ENCODE measurements at regions not wholly inside any gene's neighbourhood (a gene's known extent, or its start where the extent isn't known, plus 50 kb on each side); places are given as distances from the start of the nearest gene placed in this dataset.
A peak's percentile ranks its signal among the peaks of the same experiment; 100 is the strongest.
"Not testable (repeated sequence)": the region's sequence is repeated elsewhere in the genome, so short reads cannot be mapped to it uniquely, and the experiment has no call there.

- no peak for DNase-seq (ENCODE audit: low spot score)
These were observed 248.3 kb downstream of the PHF14 start for GRCh38 chr7:11221984-11222383.

- DNase-seq (ENCODE audit: low spot score), result no peak
These were observed 250.9 kb downstream of the PHF14 start for GRCh38 chr7:11224535-11224934.

GRCh38 chr7:11228515-11228914, 254.8 kb downstream of the PHF14 start:
- no peak for DNase-seq (ENCODE audit: low spot score)

- DNase-seq (ENCODE audit: low spot score), result no peak
These were observed 257.5 kb downstream of the PHF14 start for GRCh38 chr7:11231190-11231589.

GRCh38 chr7:11232462-11232861, 258.8 kb downstream of the PHF14 start:
- DNase-seq (ENCODE audit: low spot score), result no peak

GRCh38 chr7:11233871-11234270, 260.2 kb downstream of the PHF14 start:
- DNase-seq (ENCODE audit: low spot score), result no peak

GRCh38 chr7:11235491-11235890, 261.8 kb downstream of the PHF14 start:
- no peak for DNase-seq (ENCODE audit: low spot score)

GRCh38 chr7:11236680-11237079, 263.0 kb downstream of the PHF14 start:
- no peak for DNase-seq (ENCODE audit: low spot score)

GRCh38 chr7:11237742-11238141, 264.1 kb downstream of the PHF14 start:
- no peak for DNase-seq (ENCODE audit: low spot score)

- peak; percentile 21 for DNase-seq (ENCODE audit: low spot score)
These were observed 265.6 kb downstream of the PHF14 start for GRCh38 chr7:11239316-11239715.

- no peak for DNase-seq (ENCODE audit: low spot score)
These were observed 270.1 kb downstream of the PHF14 start for GRCh38 chr7:11243739-11244138.

- DNase-seq (ENCODE audit: low spot score), result no peak
These were observed 270.5 kb downstream of the PHF14 start for GRCh38 chr7:11244149-11244548.

GRCh38 chr7:11247545-11247944, 273.9 kb downstream of the PHF14 start:
- DNase-seq (ENCODE audit: low spot score), result no peak

- no peak for DNase-seq (ENCODE audit: low spot score)
These were observed 277.8 kb downstream of the PHF14 start for GRCh38 chr7:11251436-11251835.

- DNase-seq (ENCODE audit: low spot score), result no peak
These were observed 278.4 kb downstream of the PHF14 start for GRCh38 chr7:11252011-11252607.

GRCh38 chr7:11252705-11253272, 279.1 kb downstream of the PHF14 start:
- no peak for DNase-seq (ENCODE audit: low spot score)

- no peak for DNase-seq (ENCODE audit: low spot score)
These were observed 282.8 kb downstream of the PHF14 start for GRCh38 chr7:11256501-11256900.

GRCh38 chr7:11261470-11261869, 287.8 kb downstream of the PHF14 start:
- no peak for DNase-seq (ENCODE audit: low spot score)

GRCh38 chr7:11266101-11266500, 292.4 kb downstream of the PHF14 start:
- DNase-seq (ENCODE audit: low spot score), result no peak

- no peak for DNase-seq (ENCODE audit: low spot score)
These were observed 298.7 kb downstream of the PHF14 start for GRCh38 chr7:11272352-11272751.

- DNase-seq (ENCODE audit: low spot score), result no peak
These were observed 300.4 kb downstream of the PHF14 start for GRCh38 chr7:11274074-11274473.

- DNase-seq (ENCODE audit: low spot score), result no peak
These were observed 308.3 kb downstream of the PHF14 start for GRCh38 chr7:11281953-11282352.

GRCh38 chr7:11283584-11283983, 309.9 kb downstream of the PHF14 start:
- DNase-seq (ENCODE audit: low spot score), result not testable (repeated sequence)

- no peak for DNase-seq (ENCODE audit: low spot score)
These were observed 317.2 kb downstream of the PHF14 start for GRCh38 chr7:11290863-11291262.

Measured in RKO (cell line).